ENCODE measurements at regions not wholly inside any gene's neighbourhood (a gene's known extent, or its start where the extent isn't known, plus 50 kb on each side); places are given as distances from the start of the nearest gene placed in this dataset.

DNA sequence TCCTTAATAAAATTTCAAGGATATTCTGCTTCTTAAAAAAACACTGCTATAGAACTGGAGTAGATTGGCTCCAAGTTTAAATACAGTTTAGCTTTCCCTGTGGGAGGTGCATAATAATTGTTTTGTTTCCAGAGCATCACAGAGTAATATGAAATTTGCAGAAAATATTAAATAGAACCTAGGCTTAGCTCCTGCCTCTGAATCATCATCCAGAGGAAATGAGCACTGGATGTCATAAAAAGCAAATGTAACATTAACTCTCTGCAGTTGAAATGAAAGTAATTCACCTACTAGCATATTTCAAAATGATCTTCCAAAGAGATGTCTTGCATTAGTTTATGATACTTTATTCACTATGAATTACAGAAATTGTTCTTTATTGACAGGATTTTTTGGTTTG, 769.8 kb downstream of the C12orf50 start:
- in situ Hi-C loops (cut with MboI; ENCODE audit: low sequenced_read_pairs) = no loop called here
- Histone ChIP-seq H3K36me3 (replicated peaks) (no peaks in the 10 kb centered on the region), H3K9me3 (no peaks in the 10 kb centered on the region), H3K4me1 (no peaks in the 10 kb centered on the region), H3K27me3 (ENCODE audit: low read depth) (no peaks in the 10 kb centered on the region), H3K4me3 (no peak overlapping the region)
- DNase-seq (ENCODE audit: low spot score in 2 of 2) = no peak

DNA sequence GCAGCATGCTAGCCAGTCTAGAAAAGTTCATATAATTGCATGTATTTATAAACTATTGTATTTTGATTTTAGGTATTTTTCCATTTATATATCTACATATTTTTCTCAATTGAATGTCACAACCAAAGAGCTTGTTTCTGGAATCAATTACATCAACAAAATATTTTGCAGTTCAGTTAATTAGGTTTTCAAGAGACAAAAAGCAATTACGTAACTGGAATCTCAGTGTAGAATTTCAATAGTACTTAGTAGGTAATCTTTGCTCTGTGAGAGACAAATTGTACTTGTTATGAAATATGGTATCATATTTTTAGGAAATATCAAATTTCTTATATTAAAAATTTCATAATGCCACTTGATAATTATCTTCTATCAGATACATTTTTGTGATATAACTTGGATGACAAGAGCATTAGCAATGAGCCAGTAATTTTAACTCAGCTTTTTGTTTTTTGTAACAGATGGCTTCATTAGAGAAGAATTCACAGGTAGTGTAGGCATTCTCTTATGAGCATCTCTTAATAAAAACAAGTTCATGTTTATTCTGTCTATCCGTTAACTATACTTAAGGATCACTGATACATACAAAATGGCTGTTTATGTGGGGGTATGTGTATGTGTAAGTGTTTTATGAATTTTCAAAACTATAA, 774.7 kb downstream of the C12orf50 start:
- Histone ChIP-seq H3K36me3 (replicated peaks) (no peaks in the 10 kb centered on the region), H3K4me3 (no peak overlapping the region), H3K27me3 (ENCODE audit: low read depth) (no peaks in the 10 kb centered on the region), H3K4me1 (no peaks in the 10 kb centered on the region), H3K9me3 (no peaks in the 10 kb centered on the region)
- DNase-seq (ENCODE audit: low spot score in 2 of 2) = no peak
- in situ Hi-C loops (cut with MboI; ENCODE audit: low sequenced_read_pairs) = no loop called here

DNA sequence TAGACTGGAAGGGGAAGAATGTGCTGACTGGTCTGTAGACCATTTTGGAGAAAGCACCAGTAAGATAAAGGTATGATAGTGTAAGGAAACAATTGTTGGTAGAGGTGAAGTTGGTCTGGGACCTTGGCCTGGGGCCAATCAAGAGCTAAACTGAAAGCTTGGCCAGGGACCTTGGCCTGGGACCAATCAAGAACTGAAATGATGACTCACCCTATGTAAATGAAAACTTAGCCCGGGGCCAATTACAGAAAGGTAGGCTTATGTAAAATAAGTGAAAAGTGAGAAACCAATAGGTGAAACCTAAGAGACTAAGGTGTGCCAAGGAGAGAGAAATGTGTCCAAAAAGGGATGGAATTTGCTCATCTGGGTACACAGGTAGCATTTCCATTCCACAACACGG, 776.0 kb downstream of the C12orf50 start:
- in situ Hi-C loops (cut with MboI; ENCODE audit: low sequenced_read_pairs) = no loop called here
- no peak for DNase-seq (ENCODE audit: low spot score in 2 of 2)
- no peaks in the 10 kb centered on the region for H3K9me3 ChIP-seq
- no peaks in the 10 kb centered on the region for H3K36me3 ChIP-seq (replicated peaks)
- H3K27me3 ChIP-seq (ENCODE audit: low read depth) = no peaks in the 10 kb centered on the region
- H3K4me1 ChIP-seq = no peaks in the 10 kb centered on the region
- no peak overlapping the region for H3K4me3 ChIP-seq

DNA sequence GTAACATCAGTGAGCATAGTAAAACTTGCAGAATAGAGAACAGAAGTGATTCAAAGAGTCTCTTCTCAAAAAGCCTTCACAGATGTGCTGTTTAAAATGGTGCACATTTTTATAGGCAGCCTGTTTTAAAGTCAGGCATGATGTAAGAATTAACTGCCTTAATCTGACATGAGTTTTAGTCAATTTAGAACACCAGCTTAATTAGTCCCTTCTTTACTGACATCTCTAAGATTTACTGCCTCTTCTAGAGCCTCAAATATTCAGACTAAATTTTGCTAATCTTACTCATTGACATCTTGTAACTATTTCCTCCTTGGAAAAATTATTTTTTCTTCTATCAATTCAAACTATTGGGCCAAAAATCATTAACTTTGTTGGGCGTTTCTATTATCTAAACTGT, 782.5 kb downstream of the C12orf50 start:
- H3K4me1 ChIP-seq = no peaks in the 10 kb centered on the region
- H3K4me3 ChIP-seq = no peak overlapping the region
- no peaks in the 10 kb centered on the region for H3K36me3 ChIP-seq (replicated peaks)
- H3K27me3 ChIP-seq (ENCODE audit: low read depth) = no peaks in the 10 kb centered on the region
- in situ Hi-C loops (cut with MboI; ENCODE audit: low sequenced_read_pairs) = no loop called here
- H3K9me3 ChIP-seq = no peaks in the 10 kb centered on the region
- no peak for DNase-seq (ENCODE audit: low spot score in 2 of 2)

DNA sequence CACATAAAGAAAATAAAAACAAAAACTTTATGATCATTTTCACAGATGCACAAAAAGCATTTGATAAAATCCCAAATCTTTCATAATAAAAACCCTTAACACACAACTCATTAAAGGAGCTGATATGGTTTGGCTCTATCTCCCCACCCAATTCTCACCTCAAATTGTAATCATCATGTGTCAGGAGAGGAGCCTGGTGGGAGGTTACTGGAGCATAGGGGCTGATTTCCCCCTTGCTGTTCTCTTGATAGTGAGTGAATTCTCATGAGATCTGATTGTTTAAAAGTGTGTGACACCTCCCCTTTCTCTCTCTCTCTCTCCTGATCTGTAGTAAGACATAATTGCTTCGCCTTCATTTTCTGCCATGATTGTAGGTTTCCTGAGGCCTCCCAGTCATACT, 790.7 kb downstream of the C12orf50 start:
- H3K27me3 ChIP-seq (ENCODE audit: low read depth) = no peaks in the 10 kb centered on the region
- H3K4me3 ChIP-seq = no peak overlapping the region
- in situ Hi-C loops (cut with MboI; ENCODE audit: low sequenced_read_pairs) = no loop called here
- no peaks in the 10 kb centered on the region for H3K9me3 ChIP-seq
- DNase-seq (ENCODE audit: low spot score in 2 of 2) = no peak
- H3K36me3 ChIP-seq (replicated peaks) = no peaks in the 10 kb centered on the region
- no peaks in the 10 kb centered on the region for H3K4me1 ChIP-seq

DNA sequence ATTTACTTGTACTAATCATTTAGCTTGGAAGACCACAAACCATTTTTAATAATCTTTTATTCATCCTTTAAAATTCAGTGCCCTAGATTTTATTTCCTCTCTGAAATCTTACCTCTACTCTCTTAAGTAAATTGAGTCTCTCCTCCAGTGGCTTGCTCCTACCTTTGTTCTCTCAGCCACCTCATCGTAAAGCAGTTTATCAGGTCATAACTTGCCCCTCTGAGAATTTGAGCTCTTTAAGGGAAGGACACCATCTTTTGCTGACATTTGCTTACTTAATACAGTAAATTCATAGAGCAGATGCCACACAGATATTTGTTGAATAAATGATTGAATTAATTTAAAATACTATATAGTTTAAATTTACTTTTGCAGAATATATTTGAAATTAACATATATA, 794.3 kb downstream of the C12orf50 start:
- H3K4me3 ChIP-seq = no peak overlapping the region
- no peaks in the 10 kb centered on the region for H3K36me3 ChIP-seq (replicated peaks)
- no peaks in the 10 kb centered on the region for H3K9me3 ChIP-seq
- H3K4me1 ChIP-seq = no peaks in the 10 kb centered on the region
- DNase-seq (ENCODE audit: low spot score in 2 of 2) = no peak
- in situ Hi-C loops (cut with MboI; ENCODE audit: low sequenced_read_pairs) = no loop called here
- no peaks in the 10 kb centered on the region for H3K27me3 ChIP-seq (ENCODE audit: low read depth)

DNA sequence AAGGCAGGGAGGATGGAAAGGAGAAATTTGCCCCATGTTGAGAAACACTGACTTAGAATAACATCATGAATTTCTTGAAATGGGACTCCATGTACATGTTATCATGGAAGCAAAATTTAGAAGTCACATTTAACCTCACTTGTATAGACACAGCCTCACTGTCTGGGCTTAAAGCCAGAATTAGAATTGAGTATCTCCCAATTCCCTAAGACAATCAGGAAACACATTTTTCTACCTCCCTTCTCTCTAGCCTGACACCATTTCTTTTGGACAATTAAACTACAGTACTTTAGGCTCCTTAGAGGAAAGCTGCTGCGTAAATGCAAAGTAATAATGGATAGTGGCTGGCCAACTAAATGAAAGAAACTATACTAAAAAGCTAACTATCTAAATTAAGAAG, 795.5 kb downstream of the C12orf50 start:
- H3K27me3 ChIP-seq (ENCODE audit: low read depth) = no peaks in the 10 kb centered on the region
- no peaks in the 10 kb centered on the region for H3K36me3 ChIP-seq (replicated peaks)
- no peaks in the 10 kb centered on the region for H3K4me1 ChIP-seq
- in situ Hi-C loops (cut with MboI; ENCODE audit: low sequenced_read_pairs) = no loop called here
- H3K4me3 ChIP-seq = no peak overlapping the region
- no peak for DNase-seq (ENCODE audit: low spot score in 2 of 2)
- no peaks in the 10 kb centered on the region for H3K9me3 ChIP-seq

DNA sequence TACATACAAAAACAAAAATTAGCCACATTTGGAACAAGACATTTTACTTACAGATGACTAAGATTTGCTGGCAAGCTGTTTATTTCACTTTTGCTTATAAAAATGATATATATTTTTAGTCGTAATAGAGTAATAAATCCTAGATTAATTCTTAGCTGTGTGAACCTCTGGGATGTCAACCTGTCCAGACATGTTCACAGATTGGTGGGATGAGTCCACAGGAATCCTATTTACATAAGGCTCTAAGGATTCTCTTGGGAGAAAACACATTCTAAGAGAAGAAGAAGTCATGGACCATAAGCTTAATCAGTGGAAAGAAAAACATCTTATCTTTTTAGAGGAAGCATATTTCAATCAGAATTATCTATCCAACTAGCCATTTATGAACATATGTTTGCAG, 797.4 kb downstream of the C12orf50 start:
- no peak overlapping the region for H3K4me3 ChIP-seq
- no peaks in the 10 kb centered on the region for H3K4me1 ChIP-seq
- H3K36me3 ChIP-seq (replicated peaks) = no peaks in the 10 kb centered on the region
- in situ Hi-C loops (cut with MboI; ENCODE audit: low sequenced_read_pairs) = no loop called here
- no peak for DNase-seq (ENCODE audit: low spot score in 2 of 2)
- no peaks in the 10 kb centered on the region for H3K27me3 ChIP-seq (ENCODE audit: low read depth)
- no peaks in the 10 kb centered on the region for H3K9me3 ChIP-seq

DNA sequence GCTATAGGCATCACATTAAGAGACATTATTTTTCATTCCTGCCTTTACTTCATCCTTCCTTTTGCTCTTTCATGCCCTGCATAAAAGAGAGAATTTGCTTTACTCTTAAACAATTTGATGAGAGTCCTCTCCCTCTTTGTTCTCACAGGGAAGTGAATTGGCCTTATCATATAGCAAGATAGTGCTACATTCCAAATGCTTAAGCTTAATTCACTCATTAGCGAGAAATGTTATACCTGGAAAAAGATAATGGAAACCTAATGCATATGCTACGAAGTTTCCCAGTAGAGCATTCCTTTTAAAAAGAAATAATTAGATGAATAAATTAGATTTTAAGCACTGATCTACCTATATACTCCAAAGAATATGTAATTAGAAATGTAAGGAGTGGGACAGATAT, 798.8 kb downstream of the C12orf50 start:
- Histone ChIP-seq H3K4me3 (no peak overlapping the region), H3K9me3 (no peaks in the 10 kb centered on the region), H3K27me3 (ENCODE audit: low read depth) (no peaks in the 10 kb centered on the region), H3K4me1 (no peaks in the 10 kb centered on the region), H3K36me3 (replicated peaks) (no peaks in the 10 kb centered on the region)
- no peak for DNase-seq (ENCODE audit: low spot score in 2 of 2)
- in situ Hi-C loops (cut with MboI; ENCODE audit: low sequenced_read_pairs) = no loop called here

DNA sequence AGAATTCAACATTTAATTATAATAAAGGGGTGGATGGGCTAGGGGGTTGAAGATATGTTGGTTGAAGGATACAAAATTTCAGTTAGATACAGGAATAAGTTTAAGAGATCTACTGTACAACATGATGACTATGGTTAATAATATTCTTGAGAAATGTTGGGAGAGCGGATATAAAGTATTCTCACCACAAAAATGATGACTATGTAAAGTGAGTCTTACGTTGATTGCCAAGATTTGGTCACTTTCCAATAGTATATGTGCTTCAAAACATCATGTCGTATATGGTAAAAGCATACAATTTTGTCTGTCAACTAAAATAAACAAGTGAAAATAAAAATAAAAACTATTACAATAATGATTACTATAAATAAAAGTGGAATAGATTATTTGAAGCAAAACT, 802.0 kb downstream of the C12orf50 start:
- no peak for DNase-seq (ENCODE audit: low spot score in 2 of 2)
- Histone ChIP-seq H3K9me3 (no peaks in the 10 kb centered on the region), H3K4me3 (no peak overlapping the region), H3K4me1 (no peaks in the 10 kb centered on the region), H3K36me3 (replicated peaks) (no peaks in the 10 kb centered on the region), H3K27me3 (ENCODE audit: low read depth) (no peaks in the 10 kb centered on the region)
- in situ Hi-C loops (cut with MboI; ENCODE audit: low sequenced_read_pairs) = no loop called here

DNA sequence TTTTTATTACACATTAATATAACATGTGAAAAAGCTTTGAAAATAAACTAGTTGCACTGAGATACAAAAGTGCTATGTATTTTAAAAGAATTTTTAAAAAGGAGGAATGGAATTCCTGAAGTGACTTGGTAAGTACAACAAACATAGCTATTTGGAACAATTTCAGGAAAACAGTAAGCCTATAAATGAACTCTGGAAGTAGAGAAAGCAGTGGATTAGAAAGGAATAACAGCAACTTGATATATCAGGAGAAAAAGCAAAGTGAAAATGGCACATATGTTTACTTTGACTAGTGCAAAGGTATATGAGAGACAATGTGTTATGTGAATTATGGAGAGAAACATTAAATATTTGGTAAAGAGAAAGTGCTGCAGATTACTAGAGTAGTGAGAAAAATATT, 811.7 kb downstream of the C12orf50 start:
- Histone ChIP-seq H3K4me3 (no peak overlapping the region), H3K9me3 (no peaks in the 10 kb centered on the region), H3K4me1 (no peaks in the 10 kb centered on the region; the same call in 1 of the 2 replicates), H3K27me3 (ENCODE audit: low read depth) (no peaks in the 10 kb centered on the region), H3K36me3 (replicated peaks) (no peaks in the 10 kb centered on the region)
- in situ Hi-C loops (cut with MboI; ENCODE audit: low sequenced_read_pairs) = no loop called here
- DNase-seq (ENCODE audit: low spot score in 2 of 2) = no peak

DNA sequence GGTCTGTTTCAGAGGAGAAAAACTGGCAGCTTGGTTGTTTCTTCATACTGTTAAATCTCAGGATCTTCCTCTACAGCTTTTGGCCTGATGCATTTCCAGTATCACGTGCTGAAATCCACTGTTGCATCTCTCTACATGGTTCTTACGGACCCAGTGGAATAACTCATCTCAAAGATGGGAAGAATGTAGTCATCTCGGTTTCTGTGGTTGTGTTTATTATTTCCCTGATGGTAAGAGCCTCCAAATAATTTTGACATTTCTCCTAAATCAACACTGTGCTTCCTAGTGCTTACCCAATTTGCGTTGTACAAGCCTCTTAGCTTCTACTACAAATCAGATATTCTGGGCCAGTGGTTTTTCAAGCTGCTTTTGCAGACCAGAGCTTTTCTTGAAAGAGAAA, 812.8 kb downstream of the C12orf50 start:
- Histone ChIP-seq H3K4me1 (no peaks in the 10 kb centered on the region; the same call in 1 of the 2 replicates), H3K36me3 (replicated peaks) (no peaks in the 10 kb centered on the region), H3K4me3 (no peak overlapping the region), H3K27me3 (ENCODE audit: low read depth) (no peaks in the 10 kb centered on the region), H3K9me3 (no peaks in the 10 kb centered on the region)
- DNase-seq (ENCODE audit: low spot score in 2 of 2) = no peak
- in situ Hi-C loops (cut with MboI; ENCODE audit: low sequenced_read_pairs) = no loop called here

DNA sequence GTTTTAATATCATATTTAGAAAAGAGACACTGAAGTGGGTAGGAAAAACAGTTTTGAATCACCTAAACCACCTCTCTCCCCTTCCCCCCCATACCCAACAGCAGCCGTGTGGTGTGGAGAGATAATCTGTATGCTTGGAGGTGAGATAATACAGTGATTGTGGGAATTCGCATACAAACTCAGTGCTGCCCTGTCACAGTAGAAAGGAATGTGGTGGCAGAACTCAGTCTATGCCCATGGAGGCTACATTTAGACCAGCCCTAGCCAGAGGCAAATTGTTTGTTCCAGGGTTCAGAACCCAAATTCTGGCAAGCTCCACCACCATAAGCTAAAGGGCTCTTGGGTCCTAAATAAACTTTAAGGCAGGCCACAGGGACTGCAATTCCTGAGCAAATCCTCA, 827.0 kb downstream of the C12orf50 start:
- Histone ChIP-seq H3K27me3 (ENCODE audit: low read depth) (no peaks in the 10 kb centered on the region), H3K4me1 (no peaks in the 10 kb centered on the region), H3K9me3 (no peaks in the 10 kb centered on the region), H3K36me3 (replicated peaks) (no peaks in the 10 kb centered on the region), H3K4me3 (no peak overlapping the region)
- in situ Hi-C loops (cut with MboI; ENCODE audit: low sequenced_read_pairs) = no loop called here
- DNase-seq (ENCODE audit: low spot score in 2 of 2) = no peak

DNA sequence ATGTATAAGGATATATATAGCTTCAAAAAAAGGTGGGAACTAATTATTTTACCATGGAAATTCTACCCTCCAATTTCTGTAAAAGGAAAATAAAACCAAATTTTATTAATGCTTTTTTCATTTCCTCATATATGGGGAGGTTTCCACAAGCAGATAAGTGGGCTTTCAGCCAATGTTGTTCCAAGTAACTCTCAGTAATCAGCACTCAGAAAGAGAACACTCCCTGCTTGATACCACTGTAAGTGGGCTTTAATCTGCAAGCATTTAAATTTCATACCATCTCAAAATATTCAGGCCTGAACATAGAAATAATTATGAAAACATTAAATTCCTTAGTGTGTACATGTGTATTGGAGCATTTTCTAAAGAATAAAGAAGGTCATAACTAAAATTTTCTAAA, 827.6 kb downstream of the C12orf50 start:
- in situ Hi-C loops (cut with MboI; ENCODE audit: low sequenced_read_pairs) = no loop called here
- Histone ChIP-seq H3K27me3 (ENCODE audit: low read depth) (no peaks in the 10 kb centered on the region), H3K4me1 (no peaks in the 10 kb centered on the region), H3K36me3 (replicated peaks) (no peaks in the 10 kb centered on the region), H3K4me3 (no peak overlapping the region), H3K9me3 (no peaks in the 10 kb centered on the region)
- DNase-seq (ENCODE audit: low spot score in 2 of 2) = no peak

DNA sequence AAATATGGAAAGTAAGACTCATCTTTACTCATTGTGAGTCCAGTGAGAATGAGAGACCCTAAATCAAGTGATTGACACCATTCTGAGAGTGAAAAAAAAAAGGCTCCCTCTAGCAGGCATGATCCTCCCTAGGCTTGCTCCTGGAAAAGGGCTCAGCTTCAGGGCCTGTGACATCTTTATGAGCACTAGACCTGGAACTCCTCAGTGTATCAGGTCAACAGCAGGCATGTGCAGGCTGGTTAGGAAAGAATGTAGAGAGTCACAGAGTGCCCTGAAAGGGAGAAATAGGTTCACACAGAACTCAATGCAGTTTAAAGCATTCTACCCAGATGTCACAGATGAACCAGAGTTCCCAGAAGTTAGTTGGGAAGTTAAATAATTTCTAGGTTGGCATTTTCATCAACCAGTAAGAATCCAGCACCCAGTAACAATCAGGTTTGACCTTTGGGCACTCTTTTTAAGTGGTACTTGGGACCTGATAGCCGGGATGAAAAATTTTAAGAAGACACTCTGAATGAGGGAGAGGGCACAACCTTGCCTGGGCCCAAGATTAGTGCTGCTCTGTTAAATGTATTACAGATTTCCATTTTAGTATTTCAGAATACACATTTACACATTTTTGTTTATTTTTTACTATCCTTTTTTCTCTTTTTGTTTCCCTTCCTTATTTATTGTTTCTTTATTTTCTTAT, 828.8 kb downstream of the C12orf50 start:
- in situ Hi-C loops (cut with MboI; ENCODE audit: low sequenced_read_pairs) = no loop called here
- no peaks in the 10 kb centered on the region for H3K36me3 ChIP-seq (replicated peaks)
- H3K27me3 ChIP-seq (ENCODE audit: low read depth) = no peaks in the 10 kb centered on the region
- H3K4me3 ChIP-seq = no peak overlapping the region
- DNase-seq (ENCODE audit: low spot score in 2 of 2) = no peak
- no peaks in the 10 kb centered on the region for H3K9me3 ChIP-seq
- no peaks in the 10 kb centered on the region for H3K4me1 ChIP-seq

Data from HAP-1 (cell line).